H1 (cell line): ENCODE measurements at regions not wholly inside any gene's neighbourhood (a gene's known extent, or its start where the extent isn't known, plus 50 kb on each side); places are given as distances from the start of the nearest gene placed in this dataset.

ENCODE experiments used
- CTCF ChIA-PET: fragments of 300-600 bp; sonication (Branson Sonifier 250); formaldehyde crosslinking; loops from one replicate; lab custom pipeline; 2021; ENCODE audit not compliant: partially characterized antibody; lab: Charles Lee
- POLR2A ChIA-PET: fragments of 300-600 bp; sonication (Branson Sonifier 250); formaldehyde crosslinking; loops from one replicate; lab custom pipeline; 2021; ENCODE audit warnings: inconsistent platforms; ENCODE audit not compliant: partially characterized antibody; lab: Charles Lee
- DNase-seq, 2 experiments: peaks; one replicate each; pipeline versions ENCODE4 v3.0.0 to v3.0.0-alpha.2; 2010 to 2022; ENCODE audit warnings: low spot score in 2 of 2, low read depth in 1 of 2, mixed read lengths in 1 of 2
- FAIRE-seq: peaks from 2 replicates; lab custom pipeline; 2011; peaks lifted over from hg19 to GRCh38; lab: Jason Lieb, UNC
- H2AFZ ChIP-seq: 2 replicates; pipeline ENCODE4 v1.8.1; 2012; ENCODE audit warnings: low read length, inconsistent platforms
- H2AK5ac ChIP-seq: 2 replicates; pipeline ENCODE4 v1.6.1; 2013; ENCODE audit warnings: low read depth, low read length
- H2BK120ac ChIP-seq: replicated peaks from 2 replicates; pipeline ENCODE3; 2013; ENCODE audit warnings: low read depth, low read length, inconsistent platforms
- H2BK12ac ChIP-seq: 2 replicates; pipeline ENCODE4 v1.6.1; 2013; ENCODE audit warnings: low read depth, low read length
- H2BK15ac ChIP-seq: 2 replicates; pipeline ENCODE4 v1.6.1; 2013; ENCODE audit warnings: low read length
- H2BK20ac ChIP-seq: 2 replicates; pipeline ENCODE4 v1.6.1; 2013; ENCODE audit warnings: low read length
- H2BK5ac ChIP-seq: 2 replicates; pipeline ENCODE4 v1.6.1; 2013; ENCODE audit warnings: low read depth, low read length
- H3K14ac ChIP-seq: 2 replicates; pipeline ENCODE4 v1.6.1; 2013; ENCODE audit warnings: inconsistent platforms; ENCODE audit not compliant: insufficient read length
- H3K18ac ChIP-seq: 2 replicates; pipeline ENCODE4 v1.6.1; 2013; ENCODE audit warnings: low read length; ENCODE audit errors: extremely low read depth
- H3K23ac ChIP-seq: 2 replicates; pipeline ENCODE4 v1.6.1; 2013; ENCODE audit warnings: inconsistent platforms; ENCODE audit not compliant: insufficient read length
- H3K23me2 ChIP-seq: 2 replicates; pipeline ENCODE4 v1.6.1; 2013; ENCODE audit warnings: low read depth, low read length
- H3K27ac ChIP-seq: 2 replicates; pipeline ENCODE4 v1.6.1; 2011; ENCODE audit warnings: low read depth, low read length, inconsistent platforms
- H3K27me3 ChIP-seq, 4 experiments: replicated peaks in 1 of 4; 1 replicate in 1 of 4; 2 replicates in 3 of 4; pipeline versions ENCODE4 v1.6.1 to v1.8.1; 2011 to 2013; ENCODE audit warnings: low read length in 3 of 4, mild to moderate bottlenecking in 3 of 4, inconsistent platforms in 2 of 4, mixed read lengths in 2 of 4, moderate library complexity in 1 of 4; ENCODE audit not compliant: control insufficient read depth in 3 of 4, insufficient read depth in 3 of 4; ENCODE audit errors: extremely low read depth in 1 of 4
- H3K36me3 ChIP-seq, 4 experiments: 2 replicates each; pipeline versions ENCODE4 v1.6.1 to v1.8.1; 2011 to 2013; ENCODE audit warnings: mild to moderate bottlenecking in 4 of 4, low read length in 3 of 4, moderate library complexity in 2 of 4, control low read depth in 1 of 4, inconsistent platforms in 1 of 4; ENCODE audit not compliant: insufficient read depth in 4 of 4, control insufficient read depth in 2 of 4
- H3K4ac ChIP-seq: replicated peaks from 2 replicates; pipeline ENCODE3; 2013; ENCODE audit warnings: low read length, low read depth, mixed read lengths, inconsistent platforms; ENCODE audit not compliant: insufficient read length
- H3K4me1 ChIP-seq, 4 experiments: replicated peaks in 1 of 4; 1 replicate in 1 of 4; 2 replicates in 3 of 4; pipeline versions ENCODE4 v1.6.1 to v1.8.1; 2011 to 2013; ENCODE audit warnings: low read length in 3 of 4, inconsistent platforms in 2 of 4, mixed read lengths in 1 of 4; ENCODE audit not compliant: insufficient read depth in 4 of 4, control insufficient read depth in 3 of 4
- H3K4me2 ChIP-seq, 2 experiments: 2 replicates each; pipeline versions ENCODE4 v1.6.1 to v1.8.1; 2011 to 2013; ENCODE audit warnings: low read depth in 2 of 2, low read length in 2 of 2, control low read depth in 1 of 2, inconsistent platforms in 1 of 2, mild to moderate bottlenecking in 1 of 2; ENCODE audit not compliant: insufficient read depth in 1 of 2
- H3K4me3 ChIP-seq, 4 experiments: fragments of 200-600, 300-600 bp in 1 of 4; sonication (generic), shearing (Covaris generic), sonication (Bioruptor Twin) in 1 of 4; 2 replicates each; pipeline versions ENCODE4 v1.5.1 to v1.8.1; 2011 to 2016; ENCODE audit warnings: low read length in 4 of 4, low read depth in 3 of 4, control low read depth in 2 of 4, inconsistent platforms in 2 of 4, mild to moderate bottlenecking in 2 of 4, mixed read lengths in 1 of 4, moderate library complexity in 1 of 4; ENCODE audit not compliant: insufficient read depth in 2 of 4; ENCODE audit errors: extremely low read depth in 1 of 4
- H3K56ac ChIP-seq: replicated peaks from 2 replicates; pipeline ENCODE3; 2013; ENCODE audit warnings: low read depth, mild to moderate bottlenecking, mixed read lengths, low read length, inconsistent platforms; ENCODE audit not compliant: insufficient read length
- H3K79me1 ChIP-seq: 2 replicates; pipeline ENCODE4 v1.6.1; 2013; ENCODE audit warnings: low read depth, low read length, control low read depth
- H3K79me2 ChIP-seq, 2 experiments: 2 replicates each; pipeline versions ENCODE4 v1.6.1 to v1.8.1; 2012 to 2013; ENCODE audit warnings: low read length in 2 of 2, mild to moderate bottlenecking in 2 of 2, inconsistent platforms in 1 of 2; ENCODE audit not compliant: insufficient read depth in 2 of 2, control insufficient read depth in 1 of 2
- H3K9ac ChIP-seq, 4 experiments: replicated peaks in 1 of 4; 1 replicate in 1 of 4; 2 replicates in 3 of 4; pipeline versions ENCODE4 v1.6.1 to v1.8.1; 2011 to 2013; ENCODE audit warnings: low read depth in 3 of 4, low read length in 3 of 4, control low read depth in 2 of 4, mild to moderate bottlenecking in 2 of 4, moderate library complexity in 2 of 4, inconsistent platforms in 1 of 4; ENCODE audit errors: extremely low read depth in 1 of 4
- H3K9me3 ChIP-seq, 2 experiments: 2 replicates each; pipeline versions ENCODE4 v1.6.1 to v1.8.1; 2012 to 2013; ENCODE audit warnings: mild to moderate bottlenecking in 2 of 2, moderate library complexity in 2 of 2, control low read depth in 1 of 2, inconsistent platforms in 1 of 2, low read depth in 1 of 2, low read length in 1 of 2, mixed read lengths in 1 of 2; ENCODE audit not compliant: insufficient read depth in 2 of 2
- H4K20me1 ChIP-seq, 2 experiments: replicated peaks in 1 of 2; 2 replicates each; pipeline versions ENCODE3 to v1.8.1; 2011 to 2013; ENCODE audit warnings: inconsistent platforms in 2 of 2, low read length in 2 of 2, mild to moderate bottlenecking in 1 of 2; ENCODE audit not compliant: insufficient read depth in 2 of 2, control insufficient read depth in 1 of 2
- H4K5ac ChIP-seq: 2 replicates; pipeline ENCODE4 v1.6.1; 2013; ENCODE audit warnings: low read length, low read depth, mixed read lengths, inconsistent platforms; ENCODE audit not compliant: insufficient read length
- H4K8ac ChIP-seq: 2 replicates; pipeline ENCODE4 v1.8.0; 2013; ENCODE audit warnings: mild to moderate bottlenecking, moderate library complexity, low read length, inconsistent platforms; ENCODE audit not compliant: insufficient read depth; ENCODE audit errors: extremely low read depth
- H4K91ac ChIP-seq: replicated peaks from 2 replicates; pipeline ENCODE3; 2013; ENCODE audit warnings: low read length, mixed read lengths, inconsistent platforms; ENCODE audit not compliant: insufficient read length
- ATF2 ChIP-seq: IDR thresholded peaks from 2 replicates; pipeline ENCODE4 v1.6.1; 2012; ENCODE audit warnings: low read length, inconsistent platforms
- CREB1 ChIP-seq: IDR thresholded peaks from 2 replicates; pipeline ENCODE4 v1.6.1; 2012; ENCODE audit warnings: inconsistent platforms
- EGR1 ChIP-seq: IDR thresholded peaks from 2 replicates; pipeline ENCODE4 v1.6.1; 2011; ENCODE audit warnings: low read depth, low read length, borderline replicate concordance
- FOSL1 ChIP-seq: IDR thresholded peaks from 2 replicates; pipeline ENCODE4 v1.6.1; 2011; ENCODE audit warnings: mild to moderate bottlenecking, low read depth, low read length, moderate library complexity; ENCODE audit not compliant: insufficient read depth
- HDAC6 ChIP-seq: IDR thresholded peaks from one replicate; pipeline ENCODE4 v1.7.1; 2012; ENCODE audit warnings: low read depth, mild to moderate bottlenecking, inconsistent platforms, low read length, moderate library complexity
- JUND ChIP-seq: IDR thresholded peaks from 2 replicates; pipeline ENCODE4 v1.6.1; 2011; ENCODE audit warnings: mild to moderate bottlenecking, improper control_type of control experiment, low read length
- KDM4A ChIP-seq: IDR thresholded peaks from one replicate; pipeline ENCODE4 v1.7.1; 2012; ENCODE audit warnings: low read depth, mild to moderate bottlenecking, moderate library complexity, low read length, inconsistent platforms; ENCODE audit not compliant: severe bottlenecking
- SIRT6 ChIP-seq: IDR thresholded peaks from one replicate; pipeline ENCODE4 v1.7.1; 2012; ENCODE audit warnings: low read length, inconsistent platforms
- SP4 ChIP-seq: IDR thresholded peaks from 2 replicates; pipeline ENCODE4 v1.6.1; 2012; ENCODE audit warnings: low read length, inconsistent platforms
- TBP ChIP-seq: IDR thresholded peaks from 2 replicates; pipeline ENCODE4 v1.6.1; 2011; ENCODE audit warnings: low read depth, low read length, improper control_type of control experiment
- TEAD4 ChIP-seq: IDR thresholded peaks from 2 replicates; pipeline ENCODE4 v1.6.1; 2012; ENCODE audit warnings: low read depth, low read length, inconsistent platforms, mixed read lengths
- WGBS, 2 experiments: shearing (Covaris generic) in 1 of 2; methylation state at CpG; one replicate each; pipeline versions ENCODE4 v1.1.6 to v1.1.7; 2013 to 2015; ENCODE audit warnings: low lambda C conversion rate in 2 of 2, mixed read lengths in 2 of 2, inconsistent platforms in 1 of 2, low coverage in 1 of 2, missing lambda C conversion rate in 1 of 2; ENCODE audit not compliant: insufficient replicate concordance in 2 of 2, insufficient coverage in 1 of 2, insufficient read length in 1 of 2; ENCODE audit errors: extremely low coverage in 1 of 2, missing lambda C conversion rate in 1 of 2; 5-methylcytosine and 5-hydroxymethylcytosine counted together
- TF ChIP-seq, protein P1 (sequence below): IDR thresholded peaks from 2 replicates; pipeline ENCODE4 v1.6.1; 2012; ENCODE audit warnings: inconsistent platforms
- TF ChIP-seq, protein P2 (sequence below): IDR thresholded peaks from 2 replicates; pipeline ENCODE4 v1.6.1; 2011; ENCODE audit warnings: low read depth, mild to moderate bottlenecking, low read length; ENCODE audit not compliant: insufficient read depth

DNA sequence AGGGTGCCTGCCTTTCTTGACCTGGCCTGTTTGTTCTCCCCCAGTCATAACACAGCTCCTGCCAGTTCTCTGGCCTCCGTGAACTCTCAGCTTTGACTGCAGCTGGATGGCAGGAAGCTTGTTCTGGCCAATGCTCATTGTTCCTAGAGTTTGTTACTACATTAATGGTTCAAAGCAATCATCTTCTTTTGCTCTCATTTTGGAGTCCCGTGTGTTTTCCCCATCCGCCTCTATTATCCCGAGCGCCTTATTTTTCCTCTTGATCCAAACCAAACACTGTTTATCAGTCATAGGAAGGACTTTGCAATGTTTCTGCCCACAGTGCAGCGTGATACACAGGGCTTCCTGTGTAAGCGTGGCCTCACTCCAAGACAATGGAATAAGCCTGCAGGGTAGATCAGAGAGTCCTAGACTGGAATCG lies 184.3 kb upstream of the APCDD1 start:
- WGBS, 2 experiments, result 93% methylated on average over 8 of the region's 8 CpGs; no CpG with 5 or more reads in 1 of the 2 experiments
- H2AFZ ChIP-seq, result no peak overlapping the region
- H3K4me2 ChIP-seq, result no peak overlapping the region
- no peak overlapping the region for H4K91ac ChIP-seq
- FAIRE-seq (no peak), DNase-seq (no peak)
- no peak overlapping the region for H3K9ac ChIP-seq
- H3K9me3 ChIP-seq, result no peaks in the 10 kb centered on the region
- H2BK20ac ChIP-seq, result no peak overlapping the region
- H4K5ac ChIP-seq, result no peak overlapping the region
- CTCF ChIA-PET, result interaction anchor here (1.3 kb wide), 1 partner anchor 73 kb away, joined by 3 read pairs; no protein-coding TSS in a partner anchor
- no peak overlapping the region for H2BK120ac ChIP-seq
- H2BK12ac ChIP-seq, result no peak overlapping the region
- no peak overlapping the region for H3K4ac ChIP-seq
- H4K20me1 ChIP-seq, result no peaks in the 10 kb centered on the region
- no peak overlapping the region for H3K18ac ChIP-seq
- H3K36me3 ChIP-seq, result no peaks in the 10 kb centered on the region
- POLR2A ChIA-PET, result no interaction called here
- H3K4me3 ChIP-seq, result no peak overlapping the region
- no peak overlapping the region for H4K8ac ChIP-seq
- no peaks in the 10 kb centered on the region for H3K79me2 ChIP-seq
- no peak overlapping the region for H3K23ac ChIP-seq
- no peak overlapping the region for H2BK5ac ChIP-seq
- H3K23me2 ChIP-seq, result no peaks in the 10 kb centered on the region
- H2BK15ac ChIP-seq, result no peak overlapping the region
- no peak overlapping the region for H3K27ac ChIP-seq
- no peaks in the 10 kb centered on the region for H3K79me1 ChIP-seq
- no peak overlapping the region for H3K14ac ChIP-seq
- H3K27me3 ChIP-seq, result no peaks in the 10 kb centered on the region
- H2AK5ac ChIP-seq, result no peak overlapping the region
- H3K56ac ChIP-seq, result no peak overlapping the region
- no peaks in the 10 kb centered on the region for H3K4me1 ChIP-seq
- TF ChIP-seq SIRT6, result no peak
- TF ChIP-seq, protein P1, sequence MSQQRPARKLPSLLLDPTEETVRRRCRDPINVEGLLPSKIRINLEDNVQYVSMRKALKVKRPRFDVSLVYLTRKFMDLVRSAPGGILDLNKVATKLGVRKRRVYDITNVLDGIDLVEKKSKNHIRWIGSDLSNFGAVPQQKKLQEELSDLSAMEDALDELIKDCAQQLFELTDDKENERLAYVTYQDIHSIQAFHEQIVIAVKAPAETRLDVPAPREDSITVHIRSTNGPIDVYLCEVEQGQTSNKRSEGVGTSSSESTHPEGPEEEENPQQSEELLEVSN, result no peak
- TF ChIP-seq FOSL1, result no peak
- TF ChIP-seq, protein P2, sequence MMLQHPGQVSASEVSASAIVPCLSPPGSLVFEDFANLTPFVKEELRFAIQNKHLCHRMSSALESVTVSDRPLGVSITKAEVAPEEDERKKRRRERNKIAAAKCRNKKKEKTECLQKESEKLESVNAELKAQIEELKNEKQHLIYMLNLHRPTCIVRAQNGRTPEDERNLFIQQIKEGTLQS, result no peak
- no peak for TF ChIP-seq HDAC6
- no peak for TF ChIP-seq TEAD4
- TF ChIP-seq ATF2, result no peak
- TF ChIP-seq KDM4A, result no peak
- no peak for TF ChIP-seq SP4
- no peak for TF ChIP-seq TBP
- no peak for TF ChIP-seq CREB1
- no peak for TF ChIP-seq JUND
- TF ChIP-seq EGR1, result no peak
